CD4-positive, alpha-beta T cell treated with Interferon alpha-2 for 1 hour (primary cell): ENCODE measurements at regions not wholly inside any gene's neighbourhood (a gene's known extent, or its start where the extent isn't known, plus 50 kb on each side); places are given as distances from the start of the nearest gene placed in this dataset.

Experiments
- DNase-seq, 2 donors: peaks; one replicate each; pipeline ENCODE4 v3.0.0-alpha.2; 2020 to 2022

GRCh38 chr11:36933481-36933880 is 335.4 kb upstream of the RAG2 start:
- DNase-seq: no peak

- no peak for DNase-seq
Measured at GRCh38 chr11:36931139-36931538, 333.1 kb upstream of the RAG2 start.

GRCh38 chr11:36930256-36930655 is 332.2 kb upstream of the RAG2 start:
- DNase-seq: no peak

GRCh38 chr11:36929401-36929800 is 331.4 kb upstream of the RAG2 start:
- no peak for DNase-seq

GRCh38 chr11:36928621-36929020 is 330.6 kb upstream of the RAG2 start:
- no peak for DNase-seq

GRCh38 chr11:36899800-36900199 is 301.8 kb upstream of the RAG2 start:
- no peak for DNase-seq

- DNase-seq: no peak
Measured at GRCh38 chr11:36890841-36891240, 292.8 kb upstream of the RAG2 start.

- no peak for DNase-seq
Measured at GRCh38 chr11:36890121-36890679, 292.2 kb upstream of the RAG2 start.

- DNase-seq: no peak
Measured at GRCh38 chr11:36885154-36885553, 287.1 kb upstream of the RAG2 start.

- no peak for DNase-seq
Measured at GRCh38 chr11:36878737-36879136, 280.7 kb upstream of the RAG2 start.

- DNase-seq: no peak
Measured at GRCh38 chr11:36877149-36877548, 279.1 kb upstream of the RAG2 start.

GRCh38 chr11:36876266-36876665 is 278.2 kb upstream of the RAG2 start:
- DNase-seq: no peak

- no peak for DNase-seq
Measured at GRCh38 chr11:36874291-36874690, 276.3 kb upstream of the RAG2 start.

GRCh38 chr11:36870361-36870760 is 272.3 kb upstream of the RAG2 start:
- no peak for DNase-seq

- no peak for DNase-seq
Measured at GRCh38 chr11:36868380-36868779, 270.3 kb upstream of the RAG2 start.

- DNase-seq: no peak
Measured at GRCh38 chr11:36865846-36866245, 267.8 kb upstream of the RAG2 start.

GRCh38 chr11:36854875-36855274 is 256.8 kb upstream of the RAG2 start:
- no peak for DNase-seq

- DNase-seq: no peak
Measured at GRCh38 chr11:36848660-36849059, 250.6 kb upstream of the RAG2 start.

- DNase-seq: no peak
Measured at GRCh38 chr11:36840378-36840777, 242.3 kb upstream of the RAG2 start.

- DNase-seq: no peak
Measured at GRCh38 chr11:36837831-36838437, 239.9 kb upstream of the RAG2 start.

- no peak for DNase-seq
Measured at GRCh38 chr11:36825251-36825650, 227.2 kb upstream of the RAG2 start.

GRCh38 chr11:36824349-36824748 is 226.3 kb upstream of the RAG2 start:
- no peak for DNase-seq

- DNase-seq: no peak
Measured at GRCh38 chr11:36822829-36823228, 224.8 kb upstream of the RAG2 start.

- DNase-seq: no peak
Measured at GRCh38 chr11:36818410-36818809, 220.4 kb upstream of the RAG2 start.

- no peak for DNase-seq
Measured at GRCh38 chr11:36817336-36817965, 219.4 kb upstream of the RAG2 start.
